HUES48 (cell line): ENCODE measurements at regions not wholly inside any gene's neighbourhood (a gene's known extent, or its start where the extent isn't known, plus 50 kb on each side); places are given as distances from the start of the nearest gene placed in this dataset.
"Not testable (repeated sequence)": the region's sequence is repeated elsewhere in the genome, so short reads cannot be mapped to it uniquely, and the experiment has no call there.

ENCODE experiments used
- H3K27ac ChIP-seq: one replicate; pipeline ENCODE4 v1.7.0; 2013; ENCODE audit warnings: low read depth, low read length, inconsistent platforms
- H3K27me3 ChIP-seq: 2 replicates; pipeline ENCODE4 v1.6.1; 2013; ENCODE audit warnings: mild to moderate bottlenecking, low read length; ENCODE audit not compliant: control insufficient read depth, insufficient read depth
- H3K36me3 ChIP-seq: 2 replicates; pipeline ENCODE4 v1.6.1; 2013; ENCODE audit warnings: low read length; ENCODE audit not compliant: control insufficient read depth, insufficient read depth
- H3K4me1 ChIP-seq: 2 replicates; pipeline ENCODE4 v1.6.1; 2013; ENCODE audit warnings: mild to moderate bottlenecking, low read length; ENCODE audit not compliant: control insufficient read depth, insufficient read depth
- H3K4me3 ChIP-seq: 2 replicates; pipeline ENCODE4 v1.5.1; 2013; ENCODE audit warnings: mild to moderate bottlenecking, low read depth, low read length
- H3K9ac ChIP-seq: 2 replicates; pipeline ENCODE4 v1.6.1; 2013; ENCODE audit warnings: mild to moderate bottlenecking, low read depth, low read length, moderate library complexity
- H3K9me3 ChIP-seq: 2 replicates; pipeline ENCODE4 v1.6.1; 2013; ENCODE audit warnings: low read length; ENCODE audit not compliant: control insufficient read depth, insufficient read depth

DNA sequence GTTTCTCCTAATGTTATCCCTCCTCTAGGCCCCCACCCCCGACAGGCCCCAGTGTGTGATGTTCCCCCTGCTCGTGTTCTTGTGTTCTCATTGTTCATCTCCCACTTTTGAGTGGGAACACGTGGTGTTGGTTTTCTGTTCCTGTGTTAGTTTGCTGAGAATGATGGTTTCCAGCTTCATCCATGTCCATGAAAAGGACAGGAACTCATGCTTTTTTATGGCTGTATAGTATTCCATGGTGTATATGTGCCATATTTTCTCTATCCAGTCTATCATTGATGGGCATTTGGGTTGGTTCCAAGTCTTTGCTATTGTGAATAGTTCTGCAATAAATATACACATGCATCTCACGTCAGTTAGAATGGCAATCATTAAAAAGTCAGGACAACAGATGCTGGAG lies 305.9 kb downstream of the MED10 start:
- H3K9me3 ChIP-seq, H3K36me3 ChIP-seq, H3K4me3 ChIP-seq, H3K27me3 ChIP-seq, H3K27ac ChIP-seq, H3K9ac ChIP-seq: not testable (repeated sequence)
- peaks cover 12% of the 10 kb centered on the region; the same call in 1 of the 2 replicates for H3K4me1 ChIP-seq

DNA sequence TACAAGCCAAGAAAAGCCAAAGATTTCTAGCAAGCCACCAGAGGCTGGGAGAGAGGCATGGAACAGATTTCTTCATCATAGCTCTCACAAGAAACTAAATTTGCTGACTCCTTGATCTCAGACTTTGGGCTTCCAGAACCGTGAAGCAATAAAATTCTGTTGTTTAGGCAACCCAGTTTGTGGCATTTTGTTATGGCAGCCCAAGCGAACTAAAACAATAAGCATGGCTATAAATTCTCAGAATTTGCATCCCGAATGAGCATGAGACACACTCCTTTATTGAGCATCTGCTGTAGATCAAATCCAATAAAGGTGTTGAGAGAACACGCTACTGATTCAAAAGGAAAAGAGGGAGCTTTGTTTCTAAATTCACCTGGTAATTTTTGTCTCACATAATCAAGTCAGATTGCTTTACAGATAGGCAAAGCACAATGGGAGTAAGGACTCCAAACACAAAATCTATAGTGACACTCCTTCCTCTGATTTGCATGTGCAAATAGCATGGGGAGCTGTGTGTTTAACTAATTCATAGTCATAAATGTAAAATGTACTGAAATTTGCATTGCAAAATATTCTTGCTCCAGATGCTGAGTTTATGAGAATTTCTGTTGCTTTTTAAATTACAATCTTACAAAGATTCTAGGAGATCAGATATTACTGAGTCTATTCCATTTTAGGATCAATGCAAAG lies 308.7 kb downstream of the MED10 start:
- Histone ChIP-seq H3K27ac (peak overlapping the region; percentile 42), H3K36me3 (no peaks in the 10 kb centered on the region), H3K27me3 (no peaks in the 10 kb centered on the region), H3K9me3 (no peaks in the 10 kb centered on the region), H3K4me3 (no peak overlapping the region), H3K9ac (no peak overlapping the region), H3K4me1 (peaks cover 12% of the 10 kb centered on the region; the same call in 1 of the 2 replicates)

DNA sequence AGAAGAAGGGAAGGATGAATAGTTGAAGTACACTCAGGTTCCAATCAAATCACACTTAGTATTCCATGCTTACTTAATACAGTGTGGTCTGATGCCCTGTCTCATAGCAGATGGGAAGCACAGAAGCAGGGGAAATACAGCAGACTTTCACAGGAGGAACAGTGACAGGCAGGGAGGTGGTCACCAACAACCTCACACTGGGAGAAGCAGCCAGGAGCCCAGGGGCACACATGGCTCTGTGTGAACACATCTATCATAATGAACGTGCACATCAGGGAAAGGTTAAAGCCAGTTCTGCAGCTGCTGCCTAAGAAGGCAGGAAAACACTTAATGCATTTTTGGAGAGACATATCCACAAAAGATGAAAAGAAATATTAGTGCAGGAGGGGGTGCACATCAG lies 312.3 kb downstream of the MED10 start:
- 0 out of 2 replicates have a peak, but pooled peaks cover 9% of the 10 kb centered on the region for H3K9me3 ChIP-seq
- H3K36me3 ChIP-seq: no peaks in the 10 kb centered on the region
- H3K27me3 ChIP-seq: no peaks in the 10 kb centered on the region
- H3K27ac ChIP-seq: no peak overlapping the region
- H3K9ac ChIP-seq: no peak overlapping the region
- peaks cover 12% of the 10 kb centered on the region; the same call in 1 of the 2 replicates for H3K4me1 ChIP-seq
- no peak overlapping the region for H3K4me3 ChIP-seq

DNA sequence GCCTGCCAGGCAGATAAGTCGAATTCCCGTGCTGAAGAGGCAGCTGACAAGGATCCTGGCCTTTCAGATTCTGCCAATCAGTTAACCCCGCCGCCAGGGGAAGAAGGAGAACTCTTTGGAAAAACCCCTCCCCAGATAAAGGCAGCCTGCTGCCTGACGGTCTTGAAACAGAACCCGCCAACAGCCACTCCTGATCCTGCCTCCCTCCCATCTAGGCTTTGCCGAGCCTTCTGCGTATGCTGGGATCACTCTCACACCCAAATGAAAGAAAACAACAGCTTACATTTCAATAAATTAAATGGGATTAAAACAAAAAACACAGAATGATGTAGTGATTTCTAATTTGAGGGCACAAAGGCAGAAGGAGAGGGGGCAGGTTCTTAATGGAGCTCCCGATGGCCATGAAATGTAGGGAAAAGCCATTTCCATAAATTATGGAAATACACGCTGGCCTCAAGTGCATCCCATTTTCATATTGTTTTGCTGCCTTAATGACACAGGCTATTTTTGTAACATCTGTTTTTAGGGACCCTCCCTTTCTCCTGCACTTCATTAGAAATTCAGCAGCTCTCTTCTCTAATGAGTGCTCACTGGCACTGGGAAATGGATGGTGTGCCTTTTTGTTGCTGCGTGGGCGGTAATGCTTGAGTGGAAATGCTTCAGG lies 319.1 kb downstream of the MED10 start:
- Histone ChIP-seq H3K4me3 (no peak overlapping the region), H3K9ac (no peak overlapping the region), H3K27ac (no peak overlapping the region), H3K27me3 (no peaks in the 10 kb centered on the region), H3K4me1 (no peaks in the 10 kb centered on the region), H3K9me3 (0 out of 2 replicates have a peak, but pooled peaks cover 9% of the 10 kb centered on the region), H3K36me3 (no peaks in the 10 kb centered on the region)

DNA sequence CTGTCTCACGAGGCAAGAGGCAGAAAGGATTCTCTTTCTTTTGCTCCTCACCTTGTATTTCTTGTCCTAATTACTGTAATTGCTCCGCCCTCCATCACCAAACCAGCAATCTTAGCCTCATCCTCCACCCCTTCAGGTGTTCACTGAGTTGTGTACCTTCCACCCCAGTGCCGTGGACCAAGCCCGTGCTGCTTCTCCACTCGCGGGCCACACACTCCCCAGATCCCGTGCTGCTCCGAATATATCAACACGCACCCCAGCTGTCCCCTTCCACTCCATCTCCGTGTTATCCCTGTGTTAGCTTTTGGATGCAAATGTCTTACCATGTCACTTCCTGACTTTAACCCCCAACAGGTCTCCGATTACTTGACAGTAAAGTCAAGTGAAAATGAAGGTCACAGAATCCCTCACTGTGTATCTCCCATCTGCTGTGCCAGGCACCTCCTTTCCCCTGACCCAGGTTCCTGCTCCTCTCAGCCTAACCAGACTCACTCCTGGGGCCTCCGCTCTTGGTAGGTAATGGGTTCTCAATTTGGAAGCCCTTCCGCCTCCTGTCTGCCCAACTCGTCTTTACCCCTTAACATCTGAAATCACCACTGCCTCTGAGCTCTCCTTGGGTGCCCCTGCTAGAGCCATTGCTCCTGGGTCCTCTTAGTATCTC lies 320.2 kb downstream of the MED10 start:
- Histone ChIP-seq H3K27me3 (no peaks in the 10 kb centered on the region), H3K27ac (no peak overlapping the region), H3K4me3 (no peak overlapping the region), H3K36me3 (no peaks in the 10 kb centered on the region), H3K9ac (no peak overlapping the region), H3K9me3 (no peaks in the 10 kb centered on the region), H3K4me1 (no peaks in the 10 kb centered on the region)

DNA sequence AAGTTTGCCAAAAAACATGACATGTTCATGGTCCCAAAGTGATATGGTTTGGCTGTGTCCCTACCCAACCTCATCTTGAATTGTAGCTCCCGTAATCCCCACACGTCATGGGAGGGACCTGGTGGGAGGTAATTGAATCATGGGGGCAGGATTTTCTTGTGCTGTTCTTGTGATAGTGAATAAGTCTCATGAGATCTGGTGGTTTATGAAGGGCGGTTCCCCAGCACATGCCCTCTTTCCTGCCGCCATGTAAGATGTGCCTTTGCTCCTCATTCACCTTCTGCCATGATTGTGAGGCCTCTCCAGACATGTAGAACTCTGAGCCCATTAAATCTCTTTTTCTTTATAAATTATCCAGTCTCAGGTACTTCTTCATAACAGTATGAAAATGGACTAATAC lies 322.1 kb downstream of the MED10 start:
- H3K9me3 ChIP-seq: no peaks in the 10 kb centered on the region
- H3K36me3 ChIP-seq: no peaks in the 10 kb centered on the region
- no peak overlapping the region for H3K27ac ChIP-seq
- no peaks in the 10 kb centered on the region for H3K27me3 ChIP-seq
- no peaks in the 10 kb centered on the region for H3K4me1 ChIP-seq
- H3K9ac ChIP-seq: no peak overlapping the region
- no peak overlapping the region for H3K4me3 ChIP-seq

DNA sequence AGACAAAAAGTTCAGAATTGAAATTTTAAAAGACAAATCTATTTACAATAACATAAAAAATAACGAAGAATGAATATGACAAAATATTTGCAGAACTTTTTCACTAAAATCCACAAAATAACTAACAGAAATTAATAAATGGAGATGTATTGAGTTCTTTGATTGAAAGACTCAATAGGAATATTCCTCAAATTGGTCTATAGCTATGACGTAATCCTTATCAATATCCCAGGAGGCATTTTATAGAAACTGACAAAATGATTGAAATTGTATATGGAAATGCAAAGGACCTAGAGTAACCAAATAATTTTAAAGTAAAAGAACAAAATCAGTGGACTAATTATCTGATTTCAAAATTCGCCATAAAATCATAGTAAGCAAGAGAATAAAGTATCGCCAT lies 328.7 kb downstream of the MED10 start:
- Histone ChIP-seq H3K36me3 (no peaks in the 10 kb centered on the region), H3K4me3 (no peak overlapping the region), H3K27ac (no peak overlapping the region), H3K4me1 (no peaks in the 10 kb centered on the region), H3K27me3 (no peaks in the 10 kb centered on the region), H3K9me3 (no peaks in the 10 kb centered on the region), H3K9ac (no peak overlapping the region)

DNA sequence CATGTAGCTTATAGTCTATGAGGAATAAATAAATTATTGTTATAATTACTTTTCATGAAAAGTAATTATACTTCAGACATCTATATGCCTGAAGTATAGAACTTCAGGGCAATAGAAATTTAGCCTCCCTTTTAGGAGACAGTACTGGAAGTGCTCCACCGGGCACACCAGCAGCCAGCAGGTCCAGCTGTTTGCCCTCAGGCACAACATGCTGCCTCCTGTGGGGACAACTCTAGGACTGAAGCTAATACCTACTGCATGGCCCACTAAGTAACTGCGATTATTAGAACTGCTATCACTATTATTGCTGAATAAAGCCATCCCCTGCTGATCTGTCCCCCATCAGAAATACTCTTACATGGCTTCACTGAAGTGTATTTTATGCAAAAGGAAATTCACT lies 329.6 kb downstream of the MED10 start:
- Histone ChIP-seq H3K4me1 (no peaks in the 10 kb centered on the region), H3K27ac (no peak overlapping the region), H3K36me3 (no peaks in the 10 kb centered on the region), H3K4me3 (no peak overlapping the region), H3K27me3 (no peaks in the 10 kb centered on the region), H3K9me3 (no peaks in the 10 kb centered on the region), H3K9ac (no peak overlapping the region)

DNA sequence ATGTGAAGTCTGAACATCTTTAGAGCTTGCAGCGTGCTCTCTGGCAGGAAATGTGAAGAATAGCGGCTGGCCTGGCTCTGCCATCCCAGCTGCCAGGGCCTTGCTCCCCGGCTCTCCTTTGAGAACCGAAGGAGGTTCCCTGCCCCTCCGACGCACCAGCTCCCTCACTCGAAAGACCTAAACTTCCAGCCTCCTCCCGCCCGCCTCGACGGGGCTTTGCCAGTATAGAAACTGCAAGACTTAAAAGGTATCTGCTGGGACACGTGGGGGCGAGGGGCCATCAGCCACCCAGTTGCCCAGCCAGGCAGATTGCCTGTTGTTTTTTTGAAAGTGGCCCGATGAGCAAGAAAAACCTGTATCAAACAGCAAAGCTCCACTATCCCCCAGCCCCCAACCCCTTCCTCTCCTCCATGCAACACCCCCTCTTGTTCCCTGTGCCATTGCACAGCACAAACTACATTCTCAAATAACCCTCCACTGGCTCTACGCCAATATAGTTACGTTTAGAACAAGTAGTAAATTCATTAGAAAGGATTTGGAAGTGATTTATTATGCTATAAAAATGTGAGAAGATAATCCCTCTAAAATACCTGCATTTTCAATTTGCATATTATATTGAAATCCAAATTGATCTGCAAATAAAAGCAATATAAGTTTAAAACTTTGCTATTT lies 331.9 kb downstream of the MED10 start:
- no peaks in the 10 kb centered on the region for H3K27me3 ChIP-seq
- no peak overlapping the region for H3K27ac ChIP-seq
- H3K9me3 ChIP-seq: no peaks in the 10 kb centered on the region
- H3K36me3 ChIP-seq: no peaks in the 10 kb centered on the region
- H3K9ac ChIP-seq: no peak overlapping the region
- H3K4me1 ChIP-seq: no peaks in the 10 kb centered on the region
- H3K4me3 ChIP-seq: no peak overlapping the region

DNA sequence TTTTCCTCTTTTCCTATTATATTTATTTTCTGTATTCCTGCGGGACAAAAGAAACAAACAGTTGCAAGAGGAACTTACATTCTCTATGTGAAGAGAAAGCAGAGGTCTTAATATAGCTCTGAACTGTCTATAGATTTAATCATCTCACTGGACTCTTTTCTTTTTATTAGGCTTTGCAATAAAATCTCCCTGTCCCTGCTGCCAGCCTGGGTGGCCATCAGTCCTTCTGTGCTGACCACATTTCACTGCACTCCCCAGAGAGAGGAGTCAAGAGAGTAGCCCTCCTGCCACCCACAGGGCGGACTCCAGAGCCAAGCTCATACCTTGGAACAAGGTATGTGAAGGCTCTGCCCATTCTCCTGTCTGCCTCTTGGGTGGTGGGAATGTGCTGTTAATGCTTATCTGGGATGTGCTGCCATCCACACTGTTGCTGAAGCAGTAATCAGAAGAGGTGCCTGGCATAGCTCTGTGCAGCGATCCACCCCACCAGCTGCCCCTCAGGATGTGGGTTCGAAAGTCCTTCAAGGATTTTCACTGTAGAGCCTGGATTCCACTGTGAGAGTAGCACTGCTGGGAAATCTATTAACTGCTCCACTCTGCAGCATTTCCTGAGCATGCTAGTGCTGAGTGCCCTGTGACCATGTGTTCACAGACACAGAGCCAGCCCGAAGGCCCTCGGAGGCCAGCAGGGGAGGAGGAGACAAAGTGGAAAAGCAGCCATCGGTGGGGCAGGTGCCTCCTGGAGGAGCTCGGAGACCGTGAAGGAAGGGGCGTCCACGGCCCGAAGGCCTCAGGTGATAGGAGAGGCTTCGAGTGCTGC lies 334.6 kb downstream of the MED10 start:
- no peaks in the 10 kb centered on the region for H3K27me3 ChIP-seq
- no peak overlapping the region for H3K9ac ChIP-seq
- no peaks in the 10 kb centered on the region for H3K4me1 ChIP-seq
- H3K9me3 ChIP-seq: no peaks in the 10 kb centered on the region
- H3K36me3 ChIP-seq: no peaks in the 10 kb centered on the region
- H3K27ac ChIP-seq: no peak overlapping the region
- no peak overlapping the region for H3K4me3 ChIP-seq
